ENCODE measurements at regions not wholly inside any gene's neighbourhood (a gene's known extent, or its start where the extent isn't known, plus 50 kb on each side); places are given as distances from the start of the nearest gene placed in this dataset.

GRCh38 chr13:73220966-73221720 lies 162.3 kb downstream of the KLF5 start:
- no peak for TF ChIP-seq GRHL2 (CRISPR knock-in tag; IDR thresholded peaks at IDR 0.05; ENCODE audit: insufficient replicate concordance, severe bottlenecking)
- TF ChIP-seq CTCF (IDR thresholded peaks at IDR 0.05): no peak
- no peak for TF ChIP-seq ZNF396 (CRISPR knock-in tag; IDR thresholded peaks at IDR 0.05; ENCODE audit: borderline replicate concordance)
- TF ChIP-seq MAX (CRISPR knock-in tag; IDR thresholded peaks at IDR 0.05): no peak
- no peak for TF ChIP-seq PRDM15 (CRISPR knock-in tag; IDR thresholded peaks at IDR 0.05)
- no peak for TF ChIP-seq PREB (CRISPR knock-in tag; IDR thresholded peaks at IDR 0.05; ENCODE audit: borderline replicate concordance)
- TF ChIP-seq E2F1 (CRISPR knock-in tag; IDR thresholded peaks at IDR 0.05): no peak
- TF ChIP-seq JUN (CRISPR knock-in tag; IDR thresholded peaks at IDR 0.05): no peak
- no peak for TF ChIP-seq RELA (CRISPR knock-in tag; IDR thresholded peaks at IDR 0.05; ENCODE audit: borderline replicate concordance)
- TF ChIP-seq NR2C2 (CRISPR knock-in tag; IDR thresholded peaks at IDR 0.05): no peak
- no peak for TF ChIP-seq JAZF1 (CRISPR knock-in tag; IDR thresholded peaks at IDR 0.05)

Data from WTC11 (cell line).